ENCODE measurements at regions not wholly inside any gene's neighbourhood (a gene's known extent, or its start where the extent isn't known, plus 50 kb on each side); places are given as distances from the start of the nearest gene placed in this dataset.

DNA sequence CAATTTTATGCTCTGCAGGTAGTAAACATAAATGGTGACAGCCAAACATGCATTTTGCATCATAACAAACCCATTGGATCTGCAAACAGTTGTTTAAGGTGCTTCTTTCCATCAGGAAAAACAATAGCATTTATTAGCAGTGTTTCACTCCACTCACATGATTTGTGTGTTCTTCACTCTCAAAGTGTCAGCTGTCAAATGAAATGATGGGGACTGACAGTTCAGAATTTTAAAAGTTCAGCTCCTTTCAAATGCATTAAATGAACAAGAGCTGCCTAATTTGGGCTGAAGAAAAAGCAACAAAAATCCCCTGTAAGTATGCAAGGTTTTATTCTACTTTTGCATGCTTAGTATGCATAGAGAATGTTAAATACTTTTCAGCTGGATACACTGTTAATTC, 145.2 kb upstream of the CDIN1 start:
- TF ChIP-seq, protein P1, sequence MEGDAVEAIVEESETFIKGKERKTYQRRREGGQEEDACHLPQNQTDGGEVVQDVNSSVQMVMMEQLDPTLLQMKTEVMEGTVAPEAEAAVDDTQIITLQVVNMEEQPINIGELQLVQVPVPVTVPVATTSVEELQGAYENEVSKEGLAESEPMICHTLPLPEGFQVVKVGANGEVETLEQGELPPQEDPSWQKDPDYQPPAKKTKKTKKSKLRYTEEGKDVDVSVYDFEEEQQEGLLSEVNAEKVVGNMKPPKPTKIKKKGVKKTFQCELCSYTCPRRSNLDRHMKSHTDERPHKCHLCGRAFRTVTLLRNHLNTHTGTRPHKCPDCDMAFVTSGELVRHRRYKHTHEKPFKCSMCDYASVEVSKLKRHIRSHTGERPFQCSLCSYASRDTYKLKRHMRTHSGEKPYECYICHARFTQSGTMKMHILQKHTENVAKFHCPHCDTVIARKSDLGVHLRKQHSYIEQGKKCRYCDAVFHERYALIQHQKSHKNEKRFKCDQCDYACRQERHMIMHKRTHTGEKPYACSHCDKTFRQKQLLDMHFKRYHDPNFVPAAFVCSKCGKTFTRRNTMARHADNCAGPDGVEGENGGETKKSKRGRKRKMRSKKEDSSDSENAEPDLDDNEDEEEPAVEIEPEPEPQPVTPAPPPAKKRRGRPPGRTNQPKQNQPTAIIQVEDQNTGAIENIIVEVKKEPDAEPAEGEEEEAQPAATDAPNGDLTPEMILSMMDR (IDR thresholded peaks at IDR 0.05) = no peak
- no peak for TF ChIP-seq EZH2phosphoT487 (IDR thresholded peaks at IDR 0.05)
- no peak for TF ChIP-seq EZH2 (IDR thresholded peaks at IDR 0.05)
- Mint-ChIP-seq H3K36me3 (no peaks in the 10 kb centered on the region), H3K27ac (no peak overlapping the region), H3K4me3 (no peak overlapping the region), H3K27me3 (ENCODE audit: insufficient read depth, low read depth) (peaks cover 2% of the 10 kb centered on the region), H3K9me3 (no peaks in the 10 kb centered on the region), H3K4me1 (peaks cover 3% of the 10 kb centered on the region)
- Histone ChIP-seq H3K4me3 (no peak overlapping the region), H3K9ac (no peak overlapping the region), H4K20me1 (ENCODE audit: low read depth) (no peaks in the 10 kb centered on the region), H3K27me3 (no peaks in the 10 kb centered on the region), H3K4me2 (no peak overlapping the region), H2AFZ (replicated peaks) (no peak overlapping the region), H3K9me3 (ENCODE audit: low read depth) (no peaks in the 10 kb centered on the region), H3K36me3 (no peaks in the 10 kb centered on the region), H3K27ac (no peak overlapping the region), H3K79me2 (ENCODE audit: low read depth) (no peaks in the 10 kb centered on the region), H3K4me1 (peaks cover 7% of the 10 kb centered on the region), H3F3A (ENCODE audit: low read depth) (no peaks in the 10 kb centered on the region)
- DNase-seq (ENCODE audit: low spot score) = no peak

DNA sequence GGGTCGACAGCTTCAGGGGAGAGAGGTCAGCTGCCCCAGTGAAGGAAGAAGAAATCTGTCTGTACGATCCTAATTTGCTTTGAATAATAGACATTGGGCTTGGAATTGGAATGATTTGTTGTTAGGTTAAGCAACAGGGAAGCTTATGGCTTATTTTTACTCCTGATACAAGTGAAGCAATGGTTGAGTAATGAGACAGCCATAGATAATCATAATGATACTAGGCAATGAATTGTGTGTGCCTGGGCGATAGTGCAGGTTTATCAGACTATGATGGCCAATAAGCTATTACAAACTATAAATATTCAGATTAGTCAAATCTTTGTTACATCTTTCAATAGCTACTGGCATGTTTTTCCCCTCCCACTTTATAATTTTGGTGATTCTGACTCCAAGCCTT, 140.9 kb upstream of the CDIN1 start:
- no peaks in the 10 kb centered on the region for H3K36me3 ChIP-seq
- Mint-ChIP-seq H3K4me1 (peaks cover 3% of the 10 kb centered on the region), H3K4me3 (no peak overlapping the region), H3K27me3 (ENCODE audit: insufficient read depth, low read depth) (no peaks in the 10 kb centered on the region), H3K27ac (no peak overlapping the region), H3K36me3 (no peaks in the 10 kb centered on the region), H3K9me3 (no peaks in the 10 kb centered on the region)
- H3K9me3 ChIP-seq (ENCODE audit: low read depth) = no peaks in the 10 kb centered on the region
- no peaks in the 10 kb centered on the region for H4K20me1 ChIP-seq (ENCODE audit: low read depth)
- H3K4me2 ChIP-seq = no peak overlapping the region
- no peaks in the 10 kb centered on the region for H3K27me3 ChIP-seq
- no peak for TF ChIP-seq EZH2 (IDR thresholded peaks at IDR 0.05)
- TF ChIP-seq EZH2phosphoT487 (IDR thresholded peaks at IDR 0.05) = no peak
- TF ChIP-seq, protein P1 (IDR thresholded peaks at IDR 0.05) = no peak
- no peak overlapping the region for H3K27ac ChIP-seq
- H3K4me3 ChIP-seq = no peak overlapping the region
- peaks cover 10% of the 10 kb centered on the region for H3K4me1 ChIP-seq
- no peak overlapping the region for H2AFZ ChIP-seq (replicated peaks)
- no peaks in the 10 kb centered on the region for H3K79me2 ChIP-seq (ENCODE audit: low read depth)
- H3F3A ChIP-seq (ENCODE audit: low read depth) = no peaks in the 10 kb centered on the region
- DNase-seq (ENCODE audit: low spot score) = no peak
- no peak overlapping the region for H3K9ac ChIP-seq

DNA sequence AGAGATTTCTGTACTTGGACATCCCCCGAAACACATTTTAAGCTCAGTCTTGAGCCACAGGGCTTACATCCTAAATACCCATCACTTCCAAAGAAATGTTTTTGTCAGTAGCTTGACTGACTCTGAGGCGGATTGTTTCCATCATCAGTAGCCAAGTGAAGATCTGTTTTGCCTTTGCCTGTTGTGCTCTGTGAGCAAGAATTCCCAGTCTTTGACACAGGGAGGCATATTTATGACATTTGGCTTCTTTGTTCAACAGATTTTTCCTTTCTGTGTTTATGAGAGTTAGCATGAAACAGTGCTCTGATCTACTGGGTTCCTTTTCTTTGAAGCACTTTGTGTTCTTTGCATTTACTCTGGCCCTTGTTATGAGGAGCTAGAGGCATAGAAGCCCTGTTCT, 132.1 kb upstream of the CDIN1 start:
- Mint-ChIP-seq H3K27ac (no peak overlapping the region), H3K4me3 (no peak overlapping the region), H3K27me3 (ENCODE audit: insufficient read depth, low read depth) (no peaks in the 10 kb centered on the region), H3K4me1 (peaks cover 7% of the 10 kb centered on the region), H3K9me3 (no peaks in the 10 kb centered on the region), H3K36me3 (no peaks in the 10 kb centered on the region)
- Histone ChIP-seq H2AFZ (replicated peaks) (no peak overlapping the region), H3K36me3 (no peaks in the 10 kb centered on the region), H4K20me1 (ENCODE audit: low read depth) (no peaks in the 10 kb centered on the region), H3K4me2 (no peak overlapping the region), H3K27me3 (no peaks in the 10 kb centered on the region), H3K4me1 (peaks cover 21% of the 10 kb centered on the region), H3K79me2 (ENCODE audit: low read depth) (no peaks in the 10 kb centered on the region), H3K9me3 (ENCODE audit: low read depth) (no peaks in the 10 kb centered on the region), H3K9ac (no peak overlapping the region), H3K4me3 (no peak overlapping the region), H3K27ac (no peak overlapping the region), H3F3A (ENCODE audit: low read depth) (peaks cover 9% of the 10 kb centered on the region)
- no peak for DNase-seq (ENCODE audit: low spot score)
- TF ChIP-seq EZH2phosphoT487 (IDR thresholded peaks at IDR 0.05) (no peak), EZH2 (IDR thresholded peaks at IDR 0.05) (no peak)
- TF ChIP-seq, protein P1 (IDR thresholded peaks at IDR 0.05) = no peak

Measured in neural progenitor cell (in vitro differentiated cells).